Heart left ventricle (tissue), 13 donors: ENCODE measurements at regions not wholly inside any gene's neighbourhood (a gene's known extent, or its start where the extent isn't known, plus 50 kb on each side); places are given as distances from the start of the nearest gene placed in this dataset.

Experiments
- POLR2A ChIP-seq, 2 donors: fragments of 450-650 bp; IDR thresholded peaks; one replicate each; pipeline ENCODE4 v1.6.1; 2017; ENCODE audit warnings: antibody characterized with exemption in 2 of 2, mild to moderate bottlenecking in 2 of 2, moderate library complexity in 2 of 2
- TF ChIP-seq, protein P1 (sequence below), 12 donors: fragments of 200-600 bp; sonication (generic) in 4 of 12; IDR thresholded peaks; one replicate each; pipeline versions ENCODE4 v1.5.0 to v1.8.0; 2018 to 2022; ENCODE audit warnings: antibody characterized with exemption in 12 of 12, mild to moderate bottlenecking in 5 of 12
- donor health status: ischemic (EF 13 %, LVEDD 7.1; RV severe dilation, severe dysfunction).
- donor health status: DM: no; HTN: yes; CAD: no.
- donor health status: DM: no; HTN: no; CAD: no.
- donor health status: ischemic (EF 25% LVEDD 6.9; RV normal size, moderate dysfunction).
- donor health status: ischemic (EF 25% LVEDD 5.7; RV mildly dilated, moderate dysfunction).
- donor health status: ischemic (EF 35%, LVEDD 5.7; RV mildly dilated, moderate dysfunction).
- donor health status: nonischemic (EF 11% LVEDD 7.7; RV severe dilation, severe dysfunction).
- donor health status: DM: yes; HTN: yes; CAD: no.
- donor health status: PGD.
- donor health status: ischemic (EF 29% LVEDD 5.4; RV normal size, mild dysfunction).
- donor health status: nonischemic (EF 23%, LVEDD 6.1; RV moderate dilation, normal function).

DNA sequence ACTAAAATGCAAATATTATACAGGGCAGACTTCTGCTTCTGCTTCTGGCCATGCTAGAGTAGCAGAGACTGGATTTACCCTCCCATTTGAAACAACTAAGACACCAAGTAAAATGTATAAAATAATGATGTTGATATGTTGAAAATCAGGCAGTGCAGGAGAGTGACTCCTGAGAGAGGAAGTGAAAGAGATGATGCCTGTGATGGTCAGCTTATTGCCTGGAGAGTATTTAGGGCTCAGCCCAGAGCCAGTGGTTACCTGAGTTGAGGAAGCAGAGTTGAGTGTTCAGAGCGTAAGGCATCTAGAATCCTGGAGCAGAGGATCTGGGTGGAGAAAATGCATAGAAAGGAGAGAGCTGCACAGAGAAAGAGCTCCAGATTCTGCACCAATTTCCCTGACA lies 131.8 kb upstream of the C14orf180 start:
- TF ChIP-seq, protein P1, sequence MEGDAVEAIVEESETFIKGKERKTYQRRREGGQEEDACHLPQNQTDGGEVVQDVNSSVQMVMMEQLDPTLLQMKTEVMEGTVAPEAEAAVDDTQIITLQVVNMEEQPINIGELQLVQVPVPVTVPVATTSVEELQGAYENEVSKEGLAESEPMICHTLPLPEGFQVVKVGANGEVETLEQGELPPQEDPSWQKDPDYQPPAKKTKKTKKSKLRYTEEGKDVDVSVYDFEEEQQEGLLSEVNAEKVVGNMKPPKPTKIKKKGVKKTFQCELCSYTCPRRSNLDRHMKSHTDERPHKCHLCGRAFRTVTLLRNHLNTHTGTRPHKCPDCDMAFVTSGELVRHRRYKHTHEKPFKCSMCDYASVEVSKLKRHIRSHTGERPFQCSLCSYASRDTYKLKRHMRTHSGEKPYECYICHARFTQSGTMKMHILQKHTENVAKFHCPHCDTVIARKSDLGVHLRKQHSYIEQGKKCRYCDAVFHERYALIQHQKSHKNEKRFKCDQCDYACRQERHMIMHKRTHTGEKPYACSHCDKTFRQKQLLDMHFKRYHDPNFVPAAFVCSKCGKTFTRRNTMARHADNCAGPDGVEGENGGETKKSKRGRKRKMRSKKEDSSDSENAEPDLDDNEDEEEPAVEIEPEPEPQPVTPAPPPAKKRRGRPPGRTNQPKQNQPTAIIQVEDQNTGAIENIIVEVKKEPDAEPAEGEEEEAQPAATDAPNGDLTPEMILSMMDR (IDR thresholded peaks at IDR 0.05) = no peak
- no peak for TF ChIP-seq POLR2A (IDR thresholded peaks at IDR 0.05)
